ENCODE measurements at regions not wholly inside any gene's neighbourhood (a gene's known extent, or its start where the extent isn't known, plus 50 kb on each side); places are given as distances from the start of the nearest gene placed in this dataset.

GRCh38 chr18:72452328-72452727 is 91.8 kb downstream of the CBLN2 start:
- DNase-seq (ENCODE audit: low read depth in 1 of 2, low spot score in 1 of 2) = no peak
- Histone ChIP-seq H3K27ac (no peak overlapping the region), H3K4me1 (ENCODE audit: low read depth) (no peaks in the 10 kb centered on the region), H3K9me3 (ENCODE audit: low read depth) (no peaks in the 10 kb centered on the region), H3K4me3 (no peak overlapping the region), H3K36me3 (no peaks in the 10 kb centered on the region), H3K27me3 (no peaks in the 10 kb centered on the region)
- TF ChIP-seq CTCF (IDR thresholded peaks at IDR 0.05; ENCODE audit: low read depth, low read length) = no peak

- Histone ChIP-seq H3K4me1 (ENCODE audit: low read depth) (no peaks in the 10 kb centered on the region), H3K36me3 (no peaks in the 10 kb centered on the region), H3K27ac (no peak overlapping the region), H3K9me3 (ENCODE audit: low read depth) (no peaks in the 10 kb centered on the region), H3K27me3 (peaks cover 12% of the 10 kb centered on the region), H3K4me3 (no peak overlapping the region)
- no peak for TF ChIP-seq CTCF (IDR thresholded peaks at IDR 0.05; ENCODE audit: low read depth, low read length)
- no peak for DNase-seq (ENCODE audit: low read depth in 1 of 2, low spot score in 1 of 2)
Measured at GRCh38 chr18:72444798-72445155, 99.4 kb downstream of the CBLN2 start.

- Histone ChIP-seq H3K36me3 (no peaks in the 10 kb centered on the region), H3K9me3 (ENCODE audit: low read depth) (no peaks in the 10 kb centered on the region), H3K27ac (no peak overlapping the region), H3K27me3 (peaks cover 12% of the 10 kb centered on the region), H3K4me3 (no peak overlapping the region), H3K4me1 (ENCODE audit: low read depth) (no peaks in the 10 kb centered on the region)
- TF ChIP-seq CTCF (IDR thresholded peaks at IDR 0.05; ENCODE audit: low read depth, low read length) = no peak
- DNase-seq (ENCODE audit: low read depth in 1 of 2, low spot score in 1 of 2) = no peak
Measured at GRCh38 chr18:72444111-72444797, 99.9 kb downstream of the CBLN2 start.

GRCh38 chr18:72436401-72436800 is 107.7 kb downstream of the CBLN2 start:
- Histone ChIP-seq H3K27me3 (peaks cover 8% of the 10 kb centered on the region), H3K36me3 (no peaks in the 10 kb centered on the region), H3K9me3 (ENCODE audit: low read depth) (no peaks in the 10 kb centered on the region), H3K4me3 (no peak overlapping the region), H3K4me1 (ENCODE audit: low read depth) (no peaks in the 10 kb centered on the region), H3K27ac (no peak overlapping the region)
- DNase-seq (ENCODE audit: low read depth in 1 of 2, low spot score in 1 of 2) = no peak
- TF ChIP-seq CTCF (IDR thresholded peaks at IDR 0.05; ENCODE audit: low read depth, low read length) = no peak

- Histone ChIP-seq H3K4me3 (no peak overlapping the region), H3K4me1 (ENCODE audit: low read depth) (no peaks in the 10 kb centered on the region), H3K36me3 (no peaks in the 10 kb centered on the region), H3K27ac (no peak overlapping the region), H3K9me3 (ENCODE audit: low read depth) (no peaks in the 10 kb centered on the region), H3K27me3 (no peaks in the 10 kb centered on the region)
- DNase-seq (ENCODE audit: low read depth in 1 of 2, low spot score in 1 of 2) = no peak
- TF ChIP-seq CTCF (IDR thresholded peaks at IDR 0.05; ENCODE audit: low read depth, low read length) = no peak
Measured at GRCh38 chr18:72433756-72434155, 110.4 kb downstream of the CBLN2 start.

Data from cardiac muscle cell (in vitro differentiated cells and primary cell).